ENCODE measurements at regions not wholly inside any gene's neighbourhood (a gene's known extent, or its start where the extent isn't known, plus 50 kb on each side); places are given as distances from the start of the nearest gene placed in this dataset.
A peak's percentile ranks its signal among the peaks of the same experiment; 100 is the strongest.
"Not testable (repeated sequence)": the region's sequence is repeated elsewhere in the genome, so short reads cannot be mapped to it uniquely, and the experiment has no call there.

GRCh38 chr5:124796495-124796894 lies 50.1 kb upstream of the ZNF608 start:
- no peak for DNase-seq (ENCODE audit: low spot score)

GRCh38 chr5:124797665-124798087 lies 51.2 kb upstream of the ZNF608 start:
- no peak for DNase-seq (ENCODE audit: low spot score)

- DNase-seq (ENCODE audit: low spot score), result no peak
Measured at GRCh38 chr5:124798890-124799289, 52.5 kb upstream of the ZNF608 start.

GRCh38 chr5:124801551-124801950 lies 55.1 kb upstream of the ZNF608 start:
- DNase-seq (ENCODE audit: low spot score), result no peak

GRCh38 chr5:124803617-124804323 lies 57.3 kb upstream of the ZNF608 start:
- no peak for DNase-seq (ENCODE audit: low spot score)

GRCh38 chr5:124806026-124806372 lies 59.6 kb upstream of the ZNF608 start:
- DNase-seq (ENCODE audit: low spot score), result no peak

GRCh38 chr5:124806373-124807077 lies 60.1 kb upstream of the ZNF608 start:
- DNase-seq (ENCODE audit: low spot score), result peak; percentile 79

GRCh38 chr5:124808842-124809268 lies 62.4 kb upstream of the ZNF608 start:
- no peak for DNase-seq (ENCODE audit: low spot score)

GRCh38 chr5:124810396-124811006 lies 64.1 kb upstream of the ZNF608 start:
- no peak for DNase-seq (ENCODE audit: low spot score)

- DNase-seq (ENCODE audit: low spot score), result peak; percentile 74
Measured at GRCh38 chr5:124812771-124813358, 66.4 kb upstream of the ZNF608 start.

GRCh38 chr5:124816381-124816780 lies 69.9 kb upstream of the ZNF608 start:
- no peak for DNase-seq (ENCODE audit: low spot score)

GRCh38 chr5:124819201-124819600 lies 72.8 kb upstream of the ZNF608 start:
- no peak for DNase-seq (ENCODE audit: low spot score)

GRCh38 chr5:124822647-124823046 lies 76.2 kb upstream of the ZNF608 start:
- DNase-seq (ENCODE audit: low spot score), result no peak

- DNase-seq (ENCODE audit: low spot score), result no peak
Measured at GRCh38 chr5:124823380-124823779, 76.9 kb upstream of the ZNF608 start.

- no peak for DNase-seq (ENCODE audit: low spot score)
Measured at GRCh38 chr5:124824637-124825158, 78.3 kb upstream of the ZNF608 start.

- DNase-seq (ENCODE audit: low spot score), result no peak
Measured at GRCh38 chr5:124825250-124825982, 79.0 kb upstream of the ZNF608 start.

GRCh38 chr5:124825983-124826337 lies 79.5 kb upstream of the ZNF608 start:
- no peak for DNase-seq (ENCODE audit: low spot score)

GRCh38 chr5:124828731-124829234 lies 82.3 kb upstream of the ZNF608 start:
- DNase-seq (ENCODE audit: low spot score), result no peak

- no peak for DNase-seq (ENCODE audit: low spot score)
Measured at GRCh38 chr5:124831687-124832240, 85.3 kb upstream of the ZNF608 start.

GRCh38 chr5:124832510-124832909 lies 86.1 kb upstream of the ZNF608 start:
- DNase-seq (ENCODE audit: low spot score), result no peak

GRCh38 chr5:124836314-124836713 lies 89.9 kb upstream of the ZNF608 start:
- not testable (repeated sequence) for DNase-seq (ENCODE audit: low spot score)

Measured in kidney capillary endothelial cell (primary cell).